ENCODE measurements at regions not wholly inside any gene's neighbourhood (a gene's known extent, or its start where the extent isn't known, plus 50 kb on each side); places are given as distances from the start of the nearest gene placed in this dataset.

DNA sequence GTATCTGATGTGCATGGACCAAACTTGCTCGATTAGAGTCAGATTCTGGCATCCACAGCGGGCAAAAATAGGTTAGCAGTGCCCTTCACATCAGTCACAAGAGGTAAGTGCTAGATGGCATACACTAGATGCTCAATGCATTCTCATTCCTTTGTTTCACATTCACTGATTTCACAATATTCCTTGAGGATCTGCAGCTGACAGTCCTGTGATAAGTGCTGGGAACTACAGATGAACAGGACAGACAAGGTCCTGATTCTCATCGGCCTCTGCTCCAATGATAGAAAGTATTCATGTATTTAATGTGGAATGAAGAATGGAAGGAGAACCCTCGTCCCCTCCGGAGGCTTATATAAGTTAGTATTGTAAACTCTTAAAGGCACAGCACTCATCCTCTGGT is 96.8 kb upstream of the SERPINE2 start:
- H3K4me1 Mint-ChIP-seq = no peaks in the 10 kb centered on the region
- no peaks in the 10 kb centered on the region for H3K27me3 Mint-ChIP-seq (ENCODE audit: low read depth)
- no peaks in the 10 kb centered on the region for H3K36me3 Mint-ChIP-seq
- TF ChIP-seq, protein P1, sequence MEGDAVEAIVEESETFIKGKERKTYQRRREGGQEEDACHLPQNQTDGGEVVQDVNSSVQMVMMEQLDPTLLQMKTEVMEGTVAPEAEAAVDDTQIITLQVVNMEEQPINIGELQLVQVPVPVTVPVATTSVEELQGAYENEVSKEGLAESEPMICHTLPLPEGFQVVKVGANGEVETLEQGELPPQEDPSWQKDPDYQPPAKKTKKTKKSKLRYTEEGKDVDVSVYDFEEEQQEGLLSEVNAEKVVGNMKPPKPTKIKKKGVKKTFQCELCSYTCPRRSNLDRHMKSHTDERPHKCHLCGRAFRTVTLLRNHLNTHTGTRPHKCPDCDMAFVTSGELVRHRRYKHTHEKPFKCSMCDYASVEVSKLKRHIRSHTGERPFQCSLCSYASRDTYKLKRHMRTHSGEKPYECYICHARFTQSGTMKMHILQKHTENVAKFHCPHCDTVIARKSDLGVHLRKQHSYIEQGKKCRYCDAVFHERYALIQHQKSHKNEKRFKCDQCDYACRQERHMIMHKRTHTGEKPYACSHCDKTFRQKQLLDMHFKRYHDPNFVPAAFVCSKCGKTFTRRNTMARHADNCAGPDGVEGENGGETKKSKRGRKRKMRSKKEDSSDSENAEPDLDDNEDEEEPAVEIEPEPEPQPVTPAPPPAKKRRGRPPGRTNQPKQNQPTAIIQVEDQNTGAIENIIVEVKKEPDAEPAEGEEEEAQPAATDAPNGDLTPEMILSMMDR (IDR thresholded peaks at IDR 0.05; ENCODE audit: unreplicated experiment) = no peak
- H3K9me3 Mint-ChIP-seq = peaks cover 9% of the 10 kb centered on the region
- H3K27ac Mint-ChIP-seq = no peak overlapping the region
- no peak overlapping the region for H3K4me3 Mint-ChIP-seq
- no peak for DNase-seq (ENCODE audit: low spot score in 2 of 2, unreplicated experiment in 2 of 2)

DNA sequence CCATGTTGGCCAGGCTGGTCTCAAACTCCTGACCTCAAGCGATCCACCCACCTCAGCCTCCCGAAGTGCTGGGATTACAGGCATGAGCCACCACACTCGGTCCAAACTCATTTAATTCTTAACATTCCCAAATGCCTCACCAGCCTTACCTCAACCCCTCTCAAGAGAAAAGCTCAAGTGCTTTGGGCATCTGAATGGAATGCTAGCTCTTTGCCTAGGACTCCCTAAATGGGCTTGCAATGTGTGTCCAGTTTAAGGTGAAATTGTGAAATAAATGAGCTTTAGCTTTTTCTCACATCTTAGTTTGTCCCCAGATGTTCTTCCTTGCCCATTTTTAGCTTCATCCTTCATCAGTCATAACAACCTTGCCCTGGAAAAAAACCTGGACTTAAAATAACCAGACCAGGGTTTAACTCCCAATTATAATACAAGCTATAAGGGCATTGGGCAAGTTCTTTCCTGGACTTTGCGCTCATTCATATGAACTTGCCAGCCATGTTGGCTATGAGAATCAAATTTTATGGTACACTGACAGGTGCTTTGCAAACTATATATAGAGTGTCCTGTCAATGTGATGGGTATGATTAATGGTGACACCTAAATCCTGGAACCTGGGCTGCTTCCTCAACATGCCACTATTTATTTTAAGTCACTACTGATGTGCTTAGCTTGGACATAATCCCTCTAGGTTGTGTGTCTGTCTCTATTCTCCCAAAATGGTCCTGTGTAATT is 95.1 kb upstream of the SERPINE2 start:
- Mint-ChIP-seq H3K4me3 (no peak overlapping the region), H3K4me1 (peaks cover 1% of the 10 kb centered on the region)
- TF ChIP-seq, protein P1 (IDR thresholded peaks at IDR 0.05; ENCODE audit: unreplicated experiment) = no peak

GRCh38 chr2:224133387-224133786 is 94.3 kb upstream of the SERPINE2 start:
- DNase-seq (ENCODE audit: low spot score in 2 of 2, unreplicated experiment in 2 of 2) = no peak
- Mint-ChIP-seq H3K4me1 (peaks cover 6% of the 10 kb centered on the region), H3K36me3 (no peaks in the 10 kb centered on the region), H3K27me3 (ENCODE audit: low read depth) (no peaks in the 10 kb centered on the region), H3K27ac (no peak overlapping the region), H3K4me3 (no peak overlapping the region), H3K9me3 (peaks cover 4% of the 10 kb centered on the region)
- TF ChIP-seq, protein P1 (IDR thresholded peaks at IDR 0.05; ENCODE audit: unreplicated experiment) = no peak

More for the DNA sequence above, 95.1 kb upstream of the SERPINE2 start:
- Mint-ChIP-seq H3K9me3 (peaks cover 9% of the 10 kb centered on the region), H3K36me3 (no peaks in the 10 kb centered on the region), H3K27ac (no peak overlapping the region), H3K27me3 (ENCODE audit: low read depth) (no peaks in the 10 kb centered on the region)
- DNase-seq (ENCODE audit: low spot score in 2 of 2, unreplicated experiment in 2 of 2) = no peak

- Mint-ChIP-seq H3K27me3 (ENCODE audit: low read depth) (no peaks in the 10 kb centered on the region), H3K27ac (peak overlapping the region; percentile 32), H3K36me3 (no peaks in the 10 kb centered on the region), H3K4me3 (no peak overlapping the region), H3K9me3 (peaks cover 5% of the 10 kb centered on the region), H3K4me1 (peaks cover 19% of the 10 kb centered on the region)
- no peak for DNase-seq (ENCODE audit: low spot score in 2 of 2, unreplicated experiment in 2 of 2)
- TF ChIP-seq, protein P1 (IDR thresholded peaks at IDR 0.05; ENCODE audit: unreplicated experiment) = no peak
Measured at GRCh38 chr2:224127871-224128501, 88.9 kb upstream of the SERPINE2 start.

DNA sequence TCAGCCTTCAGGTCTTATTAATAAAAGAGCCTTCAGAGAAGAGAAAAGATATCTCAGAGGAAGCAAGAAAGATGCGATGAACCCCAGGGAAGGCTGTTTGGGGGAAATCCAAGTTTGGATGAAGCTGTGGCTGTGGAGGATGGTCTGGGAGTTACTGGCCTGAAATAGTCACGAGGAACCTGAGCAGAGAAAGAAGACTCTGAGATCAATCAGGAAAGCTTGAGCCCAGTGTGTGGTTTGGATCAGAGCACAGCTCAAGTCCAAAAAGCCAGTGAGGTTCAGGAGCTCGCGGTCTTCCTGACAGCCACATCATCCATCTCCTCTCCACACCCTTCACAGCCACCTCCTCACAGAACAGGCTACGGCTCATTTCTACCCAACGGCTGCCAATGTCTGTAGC is 87.4 kb upstream of the SERPINE2 start:
- no peak overlapping the region for H3K4me3 Mint-ChIP-seq
- no peaks in the 10 kb centered on the region for H3K36me3 Mint-ChIP-seq
- no peak for DNase-seq (ENCODE audit: low spot score in 2 of 2, unreplicated experiment in 2 of 2)
- TF ChIP-seq, protein P1 (IDR thresholded peaks at IDR 0.05; ENCODE audit: unreplicated experiment) = no peak
- H3K27ac Mint-ChIP-seq = peak overlapping the region; percentile 40
- peaks cover 19% of the 10 kb centered on the region for H3K4me1 Mint-ChIP-seq
- H3K27me3 Mint-ChIP-seq (ENCODE audit: low read depth) = no peaks in the 10 kb centered on the region
- H3K9me3 Mint-ChIP-seq = peaks cover 12% of the 10 kb centered on the region
